RWPE2 (cell line): ENCODE measurements at regions not wholly inside any gene's neighbourhood (a gene's known extent, or its start where the extent isn't known, plus 50 kb on each side); places are given as distances from the start of the nearest gene placed in this dataset.
A peak's percentile ranks its signal among the peaks of the same experiment; 100 is the strongest.

Experiments used
- ATAC-seq: fragments of 200-7000 bp; cut with Tn5 transposase; 3 replicates; pipeline ENCODE4 v1.9.1; 2021; ENCODE audit warnings: low read depth
- DNase-seq: peaks from one replicate; pipeline ENCODE4 v3.0.0-alpha.2; 2020; ENCODE audit warnings: low spot score
- H3K27ac ChIP-seq: fragments of 450-650 bp; 2 replicates; pipeline ENCODE4 v1.5.1; 2017; ENCODE audit warnings: mild to moderate bottlenecking; ENCODE audit not compliant: poor library complexity, severe bottlenecking
- H3K27me3 ChIP-seq: fragments of 250-450 bp; sonication (Bioruptor Pico); 2 replicates; pipeline ENCODE4 v1.5.1; 2021; ENCODE audit warnings: mild to moderate bottlenecking, moderate library complexity; ENCODE audit not compliant: insufficient read depth, poor library complexity, severe bottlenecking
- H3K36me3 ChIP-seq: fragments of 250-450 bp; sonication (Bioruptor Pico); 2 replicates; pipeline ENCODE4 v1.5.1; 2020; ENCODE audit warnings: low read depth, mild to moderate bottlenecking, moderate library complexity
- H3K4me1 ChIP-seq: fragments of 250-450 bp; sonication (Bioruptor Pico); 2 replicates; pipeline ENCODE4 v1.5.1; 2021; ENCODE audit warnings: mild to moderate bottlenecking, moderate library complexity; ENCODE audit not compliant: insufficient read depth, poor library complexity, severe bottlenecking
- H3K4me3 ChIP-seq: fragments of 250-450 bp; sonication (Bioruptor Pico); 2 replicates; pipeline ENCODE4 v1.5.1; 2021; ENCODE audit warnings: mild to moderate bottlenecking, moderate library complexity; ENCODE audit not compliant: severe bottlenecking
- H3K9me3 ChIP-seq: fragments of 250-450 bp; sonication (Bioruptor Pico); 2 replicates; pipeline ENCODE4 v1.5.1; 2021; ENCODE audit warnings: mild to moderate bottlenecking, moderate library complexity; ENCODE audit not compliant: severe bottlenecking
- TF ChIP-seq, protein P1 (sequence below): fragments of 450-650 bp; IDR thresholded peaks from one replicate; pipeline ENCODE4 v1.5.1; 2017; ENCODE audit warnings: mild to moderate bottlenecking, moderate library complexity; ENCODE audit not compliant: poor library complexity, severe bottlenecking

DNA sequence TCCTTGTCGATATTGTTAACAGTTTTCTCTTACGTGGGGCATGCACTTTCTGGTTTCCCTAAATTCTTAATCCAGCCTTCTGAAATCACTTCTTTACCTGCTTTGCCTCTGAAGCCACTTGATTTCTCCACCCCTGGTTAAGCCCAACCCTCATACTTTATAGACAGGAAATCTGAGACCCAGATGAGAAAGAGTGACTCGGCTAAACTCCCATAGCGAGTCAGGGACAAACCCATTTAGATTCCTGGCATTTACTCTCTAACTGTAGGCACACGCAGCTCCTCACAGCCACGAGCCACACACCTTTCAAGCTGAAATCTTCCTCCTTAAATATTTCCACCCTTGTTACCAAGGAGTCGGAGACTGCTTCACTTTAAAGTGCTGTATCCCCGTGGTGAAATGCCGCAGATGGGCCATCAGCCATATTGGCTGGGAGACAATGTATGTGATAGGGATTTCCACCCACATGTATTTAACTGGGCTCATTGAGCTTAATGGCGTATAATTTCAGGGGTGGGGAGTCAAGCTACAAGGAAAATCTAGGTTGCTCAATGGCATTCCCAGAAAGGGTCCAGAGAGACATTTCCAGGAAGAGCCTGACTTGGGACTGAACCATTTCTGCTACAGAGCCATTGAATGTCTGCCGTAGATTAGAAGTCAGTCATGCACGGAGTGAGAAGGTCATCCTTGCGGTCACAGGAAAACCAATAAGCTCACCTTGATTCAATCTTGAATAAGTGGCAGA lies 49.9 kb upstream of the GRK3 start:
- no peak for DNase-seq
- TF ChIP-seq, protein P1, sequence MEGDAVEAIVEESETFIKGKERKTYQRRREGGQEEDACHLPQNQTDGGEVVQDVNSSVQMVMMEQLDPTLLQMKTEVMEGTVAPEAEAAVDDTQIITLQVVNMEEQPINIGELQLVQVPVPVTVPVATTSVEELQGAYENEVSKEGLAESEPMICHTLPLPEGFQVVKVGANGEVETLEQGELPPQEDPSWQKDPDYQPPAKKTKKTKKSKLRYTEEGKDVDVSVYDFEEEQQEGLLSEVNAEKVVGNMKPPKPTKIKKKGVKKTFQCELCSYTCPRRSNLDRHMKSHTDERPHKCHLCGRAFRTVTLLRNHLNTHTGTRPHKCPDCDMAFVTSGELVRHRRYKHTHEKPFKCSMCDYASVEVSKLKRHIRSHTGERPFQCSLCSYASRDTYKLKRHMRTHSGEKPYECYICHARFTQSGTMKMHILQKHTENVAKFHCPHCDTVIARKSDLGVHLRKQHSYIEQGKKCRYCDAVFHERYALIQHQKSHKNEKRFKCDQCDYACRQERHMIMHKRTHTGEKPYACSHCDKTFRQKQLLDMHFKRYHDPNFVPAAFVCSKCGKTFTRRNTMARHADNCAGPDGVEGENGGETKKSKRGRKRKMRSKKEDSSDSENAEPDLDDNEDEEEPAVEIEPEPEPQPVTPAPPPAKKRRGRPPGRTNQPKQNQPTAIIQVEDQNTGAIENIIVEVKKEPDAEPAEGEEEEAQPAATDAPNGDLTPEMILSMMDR = no peak
- ATAC-seq = peak; percentile 63
- H3K9me3 ChIP-seq = no peaks in the 10 kb centered on the region
- no peaks in the 10 kb centered on the region for H3K4me1 ChIP-seq
- H3K4me3 ChIP-seq = no peak overlapping the region
- no peaks in the 10 kb centered on the region for H3K27me3 ChIP-seq
- no peaks in the 10 kb centered on the region for H3K36me3 ChIP-seq
- H3K27ac ChIP-seq = no peak overlapping the region
